ENCODE measurements at regions not wholly inside any gene's neighbourhood (a gene's known extent, or its start where the extent isn't known, plus 50 kb on each side); places are given as distances from the start of the nearest gene placed in this dataset.

DNA sequence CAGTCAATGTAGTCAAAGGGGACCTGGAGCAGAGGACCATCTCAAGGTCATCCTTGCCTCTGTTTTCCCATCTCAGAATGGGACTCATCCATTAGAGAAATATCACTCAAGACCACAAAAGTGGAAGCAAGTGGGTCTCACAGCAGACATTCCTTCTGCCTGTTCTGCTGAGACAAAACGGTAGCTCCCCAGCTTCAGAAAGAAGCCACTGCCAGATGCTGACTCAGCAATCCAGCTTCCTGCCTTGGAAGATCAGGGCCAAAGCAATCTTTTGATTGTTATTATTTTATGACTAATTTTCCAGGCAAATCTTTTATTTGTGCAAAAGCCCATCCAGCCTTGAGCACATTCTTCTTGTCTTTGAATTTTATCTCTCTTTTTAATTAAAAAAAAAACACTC lies 86.8 kb downstream of the CCT6B start:
- TF ChIP-seq, protein P1, sequence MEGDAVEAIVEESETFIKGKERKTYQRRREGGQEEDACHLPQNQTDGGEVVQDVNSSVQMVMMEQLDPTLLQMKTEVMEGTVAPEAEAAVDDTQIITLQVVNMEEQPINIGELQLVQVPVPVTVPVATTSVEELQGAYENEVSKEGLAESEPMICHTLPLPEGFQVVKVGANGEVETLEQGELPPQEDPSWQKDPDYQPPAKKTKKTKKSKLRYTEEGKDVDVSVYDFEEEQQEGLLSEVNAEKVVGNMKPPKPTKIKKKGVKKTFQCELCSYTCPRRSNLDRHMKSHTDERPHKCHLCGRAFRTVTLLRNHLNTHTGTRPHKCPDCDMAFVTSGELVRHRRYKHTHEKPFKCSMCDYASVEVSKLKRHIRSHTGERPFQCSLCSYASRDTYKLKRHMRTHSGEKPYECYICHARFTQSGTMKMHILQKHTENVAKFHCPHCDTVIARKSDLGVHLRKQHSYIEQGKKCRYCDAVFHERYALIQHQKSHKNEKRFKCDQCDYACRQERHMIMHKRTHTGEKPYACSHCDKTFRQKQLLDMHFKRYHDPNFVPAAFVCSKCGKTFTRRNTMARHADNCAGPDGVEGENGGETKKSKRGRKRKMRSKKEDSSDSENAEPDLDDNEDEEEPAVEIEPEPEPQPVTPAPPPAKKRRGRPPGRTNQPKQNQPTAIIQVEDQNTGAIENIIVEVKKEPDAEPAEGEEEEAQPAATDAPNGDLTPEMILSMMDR (IDR thresholded peaks at IDR 0.05; ENCODE audit: low read depth, low read length): no peak
- peaks cover 3% of the 10 kb centered on the region for H3K9me3 ChIP-seq (ENCODE audit: severe bottlenecking)
- DNase-seq: no peak
- no peak overlapping the region for H3K27ac ChIP-seq
- no peaks in the 10 kb centered on the region for H3K36me3 ChIP-seq
- H3K4me3 ChIP-seq (ENCODE audit: low read depth, low read length): no peak overlapping the region
- H3K27me3 ChIP-seq (ENCODE audit: insufficient read depth, low read depth, severe bottlenecking): no peaks in the 10 kb centered on the region

DNA sequence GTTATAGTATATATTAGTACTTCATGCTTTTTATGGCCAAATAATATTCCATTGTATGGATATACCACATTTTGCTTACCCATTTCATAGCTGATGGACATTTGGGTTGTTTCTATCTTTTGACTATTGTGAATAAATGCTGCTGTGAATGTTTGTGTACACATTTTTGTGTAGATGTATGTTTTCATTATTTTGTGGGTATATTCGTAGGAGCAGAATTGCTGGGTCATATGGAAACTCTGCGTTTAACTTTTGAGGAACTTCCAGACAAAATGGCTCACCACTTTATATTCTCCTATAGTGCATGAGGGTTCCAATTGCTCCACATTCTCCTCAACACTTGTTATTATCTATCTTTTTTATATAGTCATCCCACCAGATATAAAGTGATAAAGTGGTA lies 88.6 kb downstream of the CCT6B start:
- peaks cover 3% of the 10 kb centered on the region for H3K9me3 ChIP-seq (ENCODE audit: severe bottlenecking)
- H3K4me3 ChIP-seq (ENCODE audit: low read depth, low read length): no peak overlapping the region
- no peaks in the 10 kb centered on the region for H3K36me3 ChIP-seq
- no peaks in the 10 kb centered on the region for H3K27me3 ChIP-seq (ENCODE audit: insufficient read depth, low read depth, severe bottlenecking)
- no peak for DNase-seq
- no peak overlapping the region for H3K27ac ChIP-seq
- TF ChIP-seq, protein P1 (IDR thresholded peaks at IDR 0.05; ENCODE audit: low read depth, low read length): no peak

DNA sequence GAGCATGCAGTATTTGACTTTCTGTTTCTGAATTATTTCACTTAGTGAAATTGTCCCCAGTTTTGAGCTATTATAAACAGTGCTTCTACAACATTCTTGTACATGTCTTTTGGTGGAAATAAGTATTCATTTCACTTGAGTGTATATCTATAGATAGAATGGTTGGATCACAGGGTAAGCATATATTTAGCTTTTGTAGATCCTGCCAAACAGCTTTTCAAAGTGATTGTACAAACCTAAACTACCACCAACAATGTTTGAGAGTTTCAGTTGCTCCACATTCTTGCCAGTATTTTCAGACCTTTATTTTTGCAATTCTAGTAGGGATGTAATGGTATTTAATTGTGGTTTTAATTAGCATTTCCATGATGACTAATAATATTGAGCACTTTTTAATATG lies 91.6 kb downstream of the CCT6B start:
- TF ChIP-seq, protein P1 (IDR thresholded peaks at IDR 0.05; ENCODE audit: low read depth, low read length): no peak
- Histone ChIP-seq H3K27ac (no peak overlapping the region), H3K36me3 (no peaks in the 10 kb centered on the region), H3K4me3 (ENCODE audit: low read depth, low read length) (no peak overlapping the region), H3K9me3 (ENCODE audit: severe bottlenecking) (peaks cover 3% of the 10 kb centered on the region), H3K27me3 (ENCODE audit: insufficient read depth, low read depth, severe bottlenecking) (no peaks in the 10 kb centered on the region)
- no peak for DNase-seq

DNA sequence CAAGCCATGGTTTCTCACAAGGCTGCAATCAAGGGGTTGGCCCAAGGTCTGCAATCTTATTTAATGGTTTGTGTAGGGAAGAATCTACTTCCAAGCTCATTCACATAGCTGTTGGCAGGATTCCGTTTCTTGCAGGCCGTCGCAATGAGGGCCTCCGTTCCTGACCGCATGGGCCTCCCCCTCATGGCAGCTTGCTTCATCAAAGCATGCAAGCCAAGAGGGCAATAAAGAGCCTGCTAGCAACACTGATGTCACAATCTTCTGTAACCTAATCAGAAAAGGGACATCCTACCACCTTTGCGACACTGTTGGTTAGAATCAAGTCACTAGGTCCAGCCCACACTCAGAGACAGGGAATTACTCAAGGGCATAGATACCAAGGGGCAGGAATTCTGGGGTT lies 95.5 kb downstream of the CCT6B start:
- Histone ChIP-seq H3K27ac (no peak overlapping the region), H3K4me3 (ENCODE audit: low read depth, low read length) (no peak overlapping the region), H3K9me3 (ENCODE audit: severe bottlenecking) (peaks cover 3% of the 10 kb centered on the region), H3K36me3 (no peaks in the 10 kb centered on the region), H3K27me3 (ENCODE audit: insufficient read depth, low read depth, severe bottlenecking) (no peaks in the 10 kb centered on the region)
- TF ChIP-seq, protein P1 (IDR thresholded peaks at IDR 0.05; ENCODE audit: low read depth, low read length): no peak
- no peak for DNase-seq

DNA sequence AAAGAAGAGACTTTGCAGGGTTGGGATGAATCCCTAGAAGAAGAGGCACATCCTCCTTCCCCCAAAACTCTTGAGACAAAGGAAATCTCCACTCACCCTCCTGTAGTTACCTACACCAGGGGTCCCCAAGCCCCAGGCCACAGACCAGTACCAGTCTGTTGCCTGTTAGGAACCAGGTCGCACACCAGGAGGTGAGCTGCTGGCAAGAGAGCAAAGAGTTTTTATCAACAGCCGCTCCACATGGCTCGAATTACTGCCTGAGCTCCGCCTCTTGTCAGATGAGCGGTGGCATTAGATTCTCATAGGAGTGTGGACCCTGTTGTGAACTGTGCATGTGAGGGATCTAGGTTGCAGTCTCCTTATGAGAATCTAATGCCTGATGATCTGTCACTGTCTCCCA lies 98.9 kb downstream of the CCT6B start:
- H3K27me3 ChIP-seq (ENCODE audit: insufficient read depth, low read depth, severe bottlenecking): no peaks in the 10 kb centered on the region
- peaks cover 3% of the 10 kb centered on the region for H3K9me3 ChIP-seq (ENCODE audit: severe bottlenecking)
- peak; percentile 16 for DNase-seq
- no peak overlapping the region for H3K4me3 ChIP-seq (ENCODE audit: low read depth, low read length)
- TF ChIP-seq, protein P1 (IDR thresholded peaks at IDR 0.05; ENCODE audit: low read depth, low read length): no peak
- H3K36me3 ChIP-seq: no peaks in the 10 kb centered on the region
- H3K27ac ChIP-seq: no peak overlapping the region

DNA sequence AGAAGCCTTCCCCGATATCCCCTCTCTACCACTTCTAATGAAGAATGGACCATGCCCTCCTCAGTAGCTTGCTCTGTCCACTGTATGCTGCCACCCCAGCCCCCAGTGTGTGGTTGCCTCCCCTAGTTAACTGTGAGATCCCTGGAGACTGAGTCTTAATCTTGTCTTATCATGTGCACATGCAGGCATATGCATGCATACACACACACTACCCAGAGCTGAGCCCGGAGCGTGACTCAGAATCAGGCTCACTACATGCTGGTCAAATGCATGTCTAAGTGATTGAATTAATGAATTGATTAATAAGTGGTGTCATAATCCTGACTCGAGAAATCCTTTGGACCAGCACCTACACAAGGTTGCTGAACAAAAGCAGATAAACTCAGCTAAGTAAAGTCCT lies 99.4 kb downstream of the CCT6B start:
- TF ChIP-seq, protein P1 (IDR thresholded peaks at IDR 0.05; ENCODE audit: low read depth, low read length): no peak
- DNase-seq: no peak
- H3K9me3 ChIP-seq (ENCODE audit: severe bottlenecking): peaks cover 3% of the 10 kb centered on the region
- H3K4me3 ChIP-seq (ENCODE audit: low read depth, low read length): no peak overlapping the region
- H3K27ac ChIP-seq: no peak overlapping the region
- no peaks in the 10 kb centered on the region for H3K27me3 ChIP-seq (ENCODE audit: insufficient read depth, low read depth, severe bottlenecking)
- H3K36me3 ChIP-seq: no peaks in the 10 kb centered on the region

Measured in WERI-Rb-1 (cell line).